ENCODE measurements at regions not wholly inside any gene's neighbourhood (a gene's known extent, or its start where the extent isn't known, plus 50 kb on each side); places are given as distances from the start of the nearest gene placed in this dataset.

DNA sequence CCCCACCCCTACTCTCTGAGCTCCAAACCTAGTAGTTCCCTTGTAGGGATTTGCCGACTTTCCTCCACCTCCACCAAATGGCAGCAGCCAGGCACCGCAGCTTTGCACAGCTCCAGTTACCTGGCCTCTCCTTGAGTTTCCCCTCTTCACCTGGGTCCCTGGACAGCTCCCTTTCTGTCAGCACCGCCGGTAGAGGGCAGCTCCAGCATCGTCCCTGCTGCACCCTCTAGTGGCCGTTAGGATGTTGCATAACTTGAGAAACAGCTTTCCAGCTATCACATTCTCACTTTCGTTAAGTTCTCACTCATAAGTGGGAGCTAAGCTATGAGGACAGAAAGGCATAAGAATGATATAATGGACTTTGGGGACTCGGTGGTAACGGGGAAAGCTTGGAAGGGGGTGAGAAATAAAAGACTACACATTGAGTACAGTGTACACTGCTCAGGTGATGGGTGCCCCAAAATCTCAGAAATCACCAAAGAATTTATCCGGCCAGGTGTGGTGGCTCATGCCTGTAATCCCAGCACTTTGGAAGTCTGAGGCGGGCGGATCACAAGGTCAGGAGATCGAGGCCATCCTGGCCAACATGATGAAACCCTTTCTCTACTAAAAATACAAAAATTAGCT lies 60.4 kb upstream of the OLFM4 start:
- POLR2A ChIA-PET: no interaction called here
- TF ChIP-seq, protein P1, sequence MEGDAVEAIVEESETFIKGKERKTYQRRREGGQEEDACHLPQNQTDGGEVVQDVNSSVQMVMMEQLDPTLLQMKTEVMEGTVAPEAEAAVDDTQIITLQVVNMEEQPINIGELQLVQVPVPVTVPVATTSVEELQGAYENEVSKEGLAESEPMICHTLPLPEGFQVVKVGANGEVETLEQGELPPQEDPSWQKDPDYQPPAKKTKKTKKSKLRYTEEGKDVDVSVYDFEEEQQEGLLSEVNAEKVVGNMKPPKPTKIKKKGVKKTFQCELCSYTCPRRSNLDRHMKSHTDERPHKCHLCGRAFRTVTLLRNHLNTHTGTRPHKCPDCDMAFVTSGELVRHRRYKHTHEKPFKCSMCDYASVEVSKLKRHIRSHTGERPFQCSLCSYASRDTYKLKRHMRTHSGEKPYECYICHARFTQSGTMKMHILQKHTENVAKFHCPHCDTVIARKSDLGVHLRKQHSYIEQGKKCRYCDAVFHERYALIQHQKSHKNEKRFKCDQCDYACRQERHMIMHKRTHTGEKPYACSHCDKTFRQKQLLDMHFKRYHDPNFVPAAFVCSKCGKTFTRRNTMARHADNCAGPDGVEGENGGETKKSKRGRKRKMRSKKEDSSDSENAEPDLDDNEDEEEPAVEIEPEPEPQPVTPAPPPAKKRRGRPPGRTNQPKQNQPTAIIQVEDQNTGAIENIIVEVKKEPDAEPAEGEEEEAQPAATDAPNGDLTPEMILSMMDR (IDR thresholded peaks at IDR 0.05; ENCODE audit: extremely low read depth in 1 of 2, insufficient read depth in 1 of 2, low read depth in 1 of 2, low read length in 2 of 2): peak; percentile 83 to 95
- TF ChIP-seq, protein P2, sequence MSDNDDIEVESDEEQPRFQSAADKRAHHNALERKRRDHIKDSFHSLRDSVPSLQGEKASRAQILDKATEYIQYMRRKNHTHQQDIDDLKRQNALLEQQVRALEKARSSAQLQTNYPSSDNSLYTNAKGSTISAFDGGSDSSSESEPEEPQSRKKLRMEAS (IDR thresholded peaks at IDR 0.05; ENCODE audit: insufficient read depth, insufficient read length): no peak
- DNase-seq (ENCODE audit: low read depth, low spot score) (peak; percentile 56), FAIRE-seq (peak; percentile 66)
- H2AFZ ChIP-seq (ENCODE audit: low read depth, low read length): no peak overlapping the region
- H3K4me1 ChIP-seq (ENCODE audit: control insufficient read depth, extremely low read depth, insufficient read depth, low read length): no peaks in the 10 kb centered on the region
- no peaks in the 10 kb centered on the region for H3K9me1 ChIP-seq (replicated peaks; ENCODE audit: control insufficient read depth, extremely low read depth, insufficient read depth, low read length)
- intact Hi-C loops (cut with micrococcal nuclease) (loop anchor here (1.0 to 5.0 kb wide), 3 partner anchors 116 to 359 kb away; no protein-coding TSS in a partner anchor), dilution Hi-C loops (cut with MboI; ENCODE audit: extremely low pct_ligation_motif_present, low sequenced_read_pairs) (no loop called here)
- no peaks in the 10 kb centered on the region for H3K27me3 ChIP-seq (ENCODE audit: control insufficient read depth in 2 of 2, insufficient read depth in 2 of 2, low read length in 2 of 2)
- H3K36me3 ChIP-seq (ENCODE audit: control insufficient read depth in 2 of 2, extremely low read depth in 1 of 2, insufficient read depth in 2 of 2, low read length in 2 of 2): no peaks in the 10 kb centered on the region
- BruUV-seq (replicated peaks): no TSS peak
- no peaks in the 10 kb centered on the region for H4K20me1 ChIP-seq (replicated peaks; ENCODE audit: control insufficient read depth, extremely low read depth, insufficient read depth, low read length)
- H3K9ac ChIP-seq (replicated peaks; ENCODE audit: extremely low read depth, insufficient read depth, low read length): no peak overlapping the region
- CTCF ChIA-PET: interaction anchor here (0.7 to 3.1 kb wide), 30 partner anchors 9 to 512 kb away, joined by 3 to 73 read pairs (median 4); no protein-coding TSS in a partner anchor
- no peak overlapping the region for H3K4me3 ChIP-seq (replicated peaks in 1 of 3; ENCODE audit: insufficient read depth in 1 of 3, low read depth in 1 of 3, low read length in 3 of 3)
- no peak overlapping the region for H3K27ac ChIP-seq (ENCODE audit: insufficient read depth, low read depth, low read length)
- no peak overlapping the region for H3K4me2 ChIP-seq (ENCODE audit: insufficient read depth, low read length)
- no peaks in the 10 kb centered on the region for H3K79me2 ChIP-seq (ENCODE audit: control insufficient read depth, insufficient read depth, low read length)
- no peaks in the 10 kb centered on the region for H3K9me3 ChIP-seq (replicated peaks; ENCODE audit: control insufficient read depth, insufficient read depth, low read length)

DNA sequence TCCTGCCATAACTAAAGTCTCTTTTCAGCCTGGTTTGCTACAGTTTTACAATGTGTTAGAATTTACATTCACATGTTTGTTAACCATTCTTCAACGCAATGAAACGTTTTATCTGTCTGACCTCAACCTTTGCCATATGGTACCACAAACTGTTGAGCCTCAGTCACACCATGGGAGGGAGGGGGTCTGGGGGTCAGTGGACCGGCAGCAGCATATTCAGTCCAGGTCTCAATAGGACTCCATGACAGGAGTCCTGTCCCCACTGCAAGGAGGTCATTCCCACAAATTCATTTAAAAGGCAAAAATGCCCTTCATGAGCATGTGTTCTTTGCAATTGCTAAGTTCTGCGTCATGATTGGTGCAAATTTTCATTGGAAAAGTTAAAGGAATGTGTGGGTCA lies 66.6 kb upstream of the OLFM4 start:
- Histone ChIP-seq H3K27ac (ENCODE audit: insufficient read depth, low read depth, low read length) (no peak overlapping the region), H3K4me3 (replicated peaks in 1 of 3; ENCODE audit: insufficient read depth in 1 of 3, low read depth in 1 of 3, low read length in 3 of 3) (no peak overlapping the region), H3K4me2 (ENCODE audit: insufficient read depth, low read length) (no peak overlapping the region), H3K36me3 (ENCODE audit: control insufficient read depth in 2 of 2, extremely low read depth in 1 of 2, insufficient read depth in 2 of 2, low read length in 2 of 2) (no peaks in the 10 kb centered on the region), H4K20me1 (replicated peaks; ENCODE audit: control insufficient read depth, extremely low read depth, insufficient read depth, low read length) (no peaks in the 10 kb centered on the region), H3K9me3 (replicated peaks; ENCODE audit: control insufficient read depth, insufficient read depth, low read length) (no peaks in the 10 kb centered on the region), H3K79me2 (ENCODE audit: control insufficient read depth, insufficient read depth, low read length) (no peaks in the 10 kb centered on the region), H3K27me3 (ENCODE audit: control insufficient read depth in 2 of 2, insufficient read depth in 2 of 2, low read length in 2 of 2) (no peaks in the 10 kb centered on the region), H3K9me1 (replicated peaks; ENCODE audit: control insufficient read depth, extremely low read depth, insufficient read depth, low read length) (no peaks in the 10 kb centered on the region), H3K4me1 (ENCODE audit: control insufficient read depth, extremely low read depth, insufficient read depth, low read length) (no peaks in the 10 kb centered on the region), H3K9ac (replicated peaks; ENCODE audit: extremely low read depth, insufficient read depth, low read length) (no peak overlapping the region), H2AFZ (ENCODE audit: low read depth, low read length) (no peak overlapping the region)
- CTCF ChIA-PET: no interaction called here
- POLR2A ChIA-PET: no interaction called here
- TF ChIP-seq JUN (IDR thresholded peaks at IDR 0.05; ENCODE audit: borderline replicate concordance, insufficient read depth, insufficient read length, low read depth) (no peak), MYC (IDR thresholded peaks at IDR 0.05; ENCODE audit: low read depth, low read length) (no peak), EZH2 (IDR thresholded peaks at IDR 0.05; ENCODE audit: borderline replicate concordance, low read depth, low read length, severe bottlenecking) (no peak), POLR2A (IDR thresholded peaks at IDR 0.05; ENCODE audit: low read depth, low read length) (no peak), POLR2AphosphoS5 (IDR thresholded peaks at IDR 0.05; ENCODE audit: insufficient read depth, low read depth, low read length) (no peak)
- TF ChIP-seq, protein P2 (IDR thresholded peaks at IDR 0.05; ENCODE audit: insufficient read depth, insufficient read length): no peak
- TF ChIP-seq, protein P1 (IDR thresholded peaks at IDR 0.05; ENCODE audit: extremely low read depth in 1 of 2, insufficient read depth in 1 of 2, low read depth in 1 of 2, low read length in 2 of 2): no peak
- DNase-seq (ENCODE audit: low read depth, low spot score) (no peak), FAIRE-seq (no peak)
- dilution Hi-C loops (cut with MboI; ENCODE audit: extremely low pct_ligation_motif_present, low sequenced_read_pairs) (no loop called here), intact Hi-C loops (cut with micrococcal nuclease) (no loop called here)
- no TSS peak for BruUV-seq (replicated peaks)

Measured in endothelial cell of umbilical vein (primary cell).